Mononuclear cell (primary cell): ENCODE measurements at regions not wholly inside any gene's neighbourhood (a gene's known extent, or its start where the extent isn't known, plus 50 kb on each side); places are given as distances from the start of the nearest gene placed in this dataset.

Experiments used
- H3K27me3 ChIP-seq: 2 replicates; pipeline ENCODE4 v1.6.0; 2011; ENCODE audit warnings: low read length, control low read depth; ENCODE audit not compliant: insufficient read depth
- H3K4me1 ChIP-seq: 2 replicates; pipeline ENCODE4 v1.5.1; 2011; ENCODE audit warnings: mild to moderate bottlenecking, low read length, control low read depth; ENCODE audit not compliant: insufficient read depth
- H3K4me3 ChIP-seq: 2 replicates; pipeline ENCODE4 v1.5.1; 2011; ENCODE audit warnings: mild to moderate bottlenecking, low read length, moderate library complexity
- H3K9me3 ChIP-seq: 2 replicates; pipeline ENCODE4 v1.5.1; 2011; ENCODE audit warnings: low read depth, mild to moderate bottlenecking, control low read depth, low read length

GRCh38 chr12:127928615-127929571 is 338.1 kb upstream of the TMEM132C start:
- Histone ChIP-seq H3K9me3 (no peaks in the 10 kb centered on the region), H3K27me3 (no peaks in the 10 kb centered on the region), H3K4me3 (no peak overlapping the region), H3K4me1 (no peaks in the 10 kb centered on the region)

GRCh38 chr12:127930122-127930521 is 336.8 kb upstream of the TMEM132C start:
- no peaks in the 10 kb centered on the region for H3K9me3 ChIP-seq
- no peaks in the 10 kb centered on the region for H3K4me1 ChIP-seq
- no peak overlapping the region for H3K4me3 ChIP-seq
- H3K27me3 ChIP-seq: no peaks in the 10 kb centered on the region

- no peaks in the 10 kb centered on the region for H3K4me1 ChIP-seq
- no peaks in the 10 kb centered on the region for H3K9me3 ChIP-seq
- no peaks in the 10 kb centered on the region for H3K27me3 ChIP-seq
- H3K4me3 ChIP-seq: no peak overlapping the region
Observed at GRCh38 chr12:127934409-127934808, 332.6 kb upstream of the TMEM132C start.

GRCh38 chr12:127936463-127936862 is 330.5 kb upstream of the TMEM132C start:
- Histone ChIP-seq H3K4me3 (no peak overlapping the region), H3K4me1 (no peaks in the 10 kb centered on the region), H3K27me3 (no peaks in the 10 kb centered on the region), H3K9me3 (no peaks in the 10 kb centered on the region)

- Histone ChIP-seq H3K4me1 (no peaks in the 10 kb centered on the region), H3K27me3 (no peaks in the 10 kb centered on the region), H3K4me3 (no peak overlapping the region), H3K9me3 (no peaks in the 10 kb centered on the region)
Observed at GRCh38 chr12:127941332-127941731, 325.6 kb upstream of the TMEM132C start.

- no peak overlapping the region for H3K4me3 ChIP-seq
- H3K9me3 ChIP-seq: no peaks in the 10 kb centered on the region
- no peaks in the 10 kb centered on the region for H3K27me3 ChIP-seq
- H3K4me1 ChIP-seq: no peaks in the 10 kb centered on the region
Observed at GRCh38 chr12:127942981-127943380, 324.0 kb upstream of the TMEM132C start.

GRCh38 chr12:127943481-127944210 is 323.3 kb upstream of the TMEM132C start:
- Histone ChIP-seq H3K4me3 (no peak overlapping the region), H3K4me1 (no peaks in the 10 kb centered on the region), H3K27me3 (no peaks in the 10 kb centered on the region), H3K9me3 (no peaks in the 10 kb centered on the region)

- Histone ChIP-seq H3K9me3 (no peaks in the 10 kb centered on the region), H3K4me1 (no peaks in the 10 kb centered on the region), H3K4me3 (no peak overlapping the region), H3K27me3 (no peaks in the 10 kb centered on the region)
Observed at GRCh38 chr12:127944211-127944899, 322.6 kb upstream of the TMEM132C start.

- no peaks in the 10 kb centered on the region for H3K4me1 ChIP-seq
- no peak overlapping the region for H3K4me3 ChIP-seq
- no peaks in the 10 kb centered on the region for H3K27me3 ChIP-seq
- peaks cover 5% of the 10 kb centered on the region for H3K9me3 ChIP-seq
Observed at GRCh38 chr12:127957001-127957660, 309.8 kb upstream of the TMEM132C start.

- Histone ChIP-seq H3K9me3 (no peaks in the 10 kb centered on the region), H3K4me1 (no peaks in the 10 kb centered on the region), H3K27me3 (no peaks in the 10 kb centered on the region), H3K4me3 (no peak overlapping the region)
Observed at GRCh38 chr12:127962303-127962702, 304.7 kb upstream of the TMEM132C start.

GRCh38 chr12:127963933-127964332 is 303.0 kb upstream of the TMEM132C start:
- Histone ChIP-seq H3K4me1 (no peaks in the 10 kb centered on the region), H3K27me3 (no peaks in the 10 kb centered on the region), H3K9me3 (no peaks in the 10 kb centered on the region), H3K4me3 (no peak overlapping the region)

GRCh38 chr12:127964717-127965116 is 302.3 kb upstream of the TMEM132C start:
- Histone ChIP-seq H3K9me3 (no peaks in the 10 kb centered on the region), H3K4me3 (no peak overlapping the region), H3K4me1 (no peaks in the 10 kb centered on the region), H3K27me3 (no peaks in the 10 kb centered on the region)

GRCh38 chr12:127966331-127966730 is 300.6 kb upstream of the TMEM132C start:
- Histone ChIP-seq H3K9me3 (no peaks in the 10 kb centered on the region), H3K4me1 (no peaks in the 10 kb centered on the region), H3K4me3 (no peak overlapping the region), H3K27me3 (no peaks in the 10 kb centered on the region)

- Histone ChIP-seq H3K9me3 (no peaks in the 10 kb centered on the region), H3K4me1 (no peaks in the 10 kb centered on the region), H3K27me3 (no peaks in the 10 kb centered on the region), H3K4me3 (no peak overlapping the region)
Observed at GRCh38 chr12:127970491-127970890, 296.5 kb upstream of the TMEM132C start.

- Histone ChIP-seq H3K4me3 (no peak overlapping the region), H3K9me3 (no peaks in the 10 kb centered on the region), H3K27me3 (no peaks in the 10 kb centered on the region), H3K4me1 (no peaks in the 10 kb centered on the region)
Observed at GRCh38 chr12:127980585-127980984, 286.4 kb upstream of the TMEM132C start.
